GM18870 (cell line): ENCODE measurements at regions not wholly inside any gene's neighbourhood (a gene's known extent, or its start where the extent isn't known, plus 50 kb on each side); places are given as distances from the start of the nearest gene placed in this dataset.
A peak's percentile ranks its signal among the peaks of the same experiment; 100 is the strongest.

Source experiments
- ATAC-seq: cut with Tn5 transposase; IDR thresholded peaks from one replicate; pipeline ENCODE4 v1.9.1; 2021; ENCODE audit warnings: moderate library complexity; ENCODE audit not compliant: unreplicated experiment

GRCh38 chr1:61627365-61627764 lies 97.6 kb downstream of the TM2D1 start:
- ATAC-seq: no peak

DNA sequence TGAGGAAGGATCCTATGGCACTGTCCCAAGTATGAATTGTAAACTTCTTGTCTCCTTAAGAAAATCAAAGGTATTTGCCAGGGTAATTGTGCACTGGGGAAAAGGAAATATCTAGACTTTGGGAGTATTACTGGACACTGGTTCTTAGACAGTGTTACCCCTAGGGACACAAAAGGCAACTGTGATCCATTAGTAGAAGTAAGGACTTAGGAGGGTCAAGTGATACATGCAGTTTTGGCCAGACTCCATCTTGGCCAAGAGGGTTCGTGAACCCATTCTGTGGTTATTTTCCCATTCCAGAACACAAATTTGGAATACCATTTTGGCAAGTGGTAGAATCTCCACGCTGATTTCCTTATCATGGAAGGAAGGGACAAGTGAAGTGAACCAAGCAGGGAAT lies 98.1 kb downstream of the TM2D1 start:
- ATAC-seq: no peak

DNA sequence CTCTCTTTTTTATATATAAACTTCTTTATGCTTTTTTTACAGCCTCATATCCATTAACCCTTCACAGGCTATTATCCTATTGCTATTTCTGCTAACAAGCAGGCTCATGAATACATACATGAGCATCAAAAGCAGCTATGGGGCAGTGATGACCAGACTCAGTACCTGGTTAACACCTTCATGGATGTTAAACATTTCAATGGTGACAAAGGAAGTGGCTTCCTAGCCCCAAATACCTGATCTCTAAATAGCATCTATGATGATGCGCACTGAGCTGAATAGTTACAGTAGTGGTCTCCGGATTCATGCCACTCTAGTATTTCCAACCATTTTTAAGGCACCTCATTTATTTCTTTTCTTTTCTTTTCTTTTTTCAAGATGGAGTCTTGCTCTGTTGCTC lies 101.1 kb downstream of the TM2D1 start:
- ATAC-seq: no peak

- no peak for ATAC-seq
Measured at GRCh38 chr1:61620536-61620935, 104.4 kb downstream of the TM2D1 start.

GRCh38 chr1:61618755-61619154 lies 106.2 kb downstream of the TM2D1 start:
- no peak for ATAC-seq

GRCh38 chr1:61618193-61618592 lies 106.7 kb downstream of the TM2D1 start:
- ATAC-seq: no peak

DNA sequence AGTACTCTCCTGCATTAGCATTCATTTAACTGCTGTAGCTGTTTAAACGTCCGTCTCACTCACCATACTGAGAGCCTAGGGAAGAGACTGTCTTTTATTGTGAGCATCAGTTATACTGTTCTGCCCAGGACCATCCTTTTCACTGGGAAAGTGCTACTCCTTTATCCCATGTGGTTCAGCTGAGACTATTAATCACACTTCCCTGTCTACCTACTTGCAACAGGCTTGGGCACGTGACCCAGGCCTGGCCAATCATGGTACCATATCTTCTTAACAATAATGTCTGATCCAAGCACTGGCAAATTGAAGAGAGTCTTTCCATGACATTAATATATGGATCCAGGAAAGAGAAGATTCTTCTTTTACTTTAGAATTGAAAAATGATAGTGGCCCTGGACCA lies 108.1 kb downstream of the TM2D1 start:
- no peak for ATAC-seq

DNA sequence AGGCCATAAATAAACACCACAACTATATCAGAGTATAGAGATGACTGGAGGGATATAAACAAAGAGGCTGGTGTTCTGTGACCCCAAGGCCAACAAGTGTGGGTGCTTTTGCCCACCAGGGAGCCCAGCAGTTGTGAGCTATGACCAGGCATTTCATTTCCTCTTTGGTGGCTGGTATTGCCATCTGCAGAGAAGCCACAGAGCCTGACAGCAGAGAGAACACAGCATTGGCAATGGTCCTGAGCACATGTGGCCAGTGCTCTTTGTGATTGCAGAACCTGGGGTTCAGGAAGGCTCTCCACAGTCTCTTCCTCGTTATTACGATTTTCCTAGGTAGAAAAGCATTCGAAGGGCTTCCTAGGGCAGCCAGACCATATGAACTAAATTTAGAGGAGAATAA lies 112.3 kb downstream of the TM2D1 start:
- ATAC-seq: no peak

DNA sequence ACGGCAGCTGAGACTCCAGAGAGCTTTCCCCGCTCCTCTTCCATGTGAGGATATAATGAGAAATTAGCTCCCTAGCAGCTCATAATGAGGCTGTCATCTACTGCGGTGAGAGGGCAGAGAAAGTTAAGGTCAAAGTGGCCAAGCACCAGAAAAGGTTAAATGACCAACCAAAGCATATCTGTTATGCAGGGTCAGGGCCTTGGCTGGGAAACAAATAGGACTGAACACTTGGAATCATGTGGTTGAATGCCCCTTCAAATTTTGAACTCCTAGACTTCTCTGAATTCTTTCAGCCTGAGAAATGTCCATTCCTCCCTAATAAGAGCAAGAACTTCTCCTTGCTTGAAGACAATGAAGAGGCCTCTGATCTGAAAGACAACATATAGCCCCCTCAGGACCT lies 115.9 kb downstream of the TM2D1 start:
- no peak for ATAC-seq

DNA sequence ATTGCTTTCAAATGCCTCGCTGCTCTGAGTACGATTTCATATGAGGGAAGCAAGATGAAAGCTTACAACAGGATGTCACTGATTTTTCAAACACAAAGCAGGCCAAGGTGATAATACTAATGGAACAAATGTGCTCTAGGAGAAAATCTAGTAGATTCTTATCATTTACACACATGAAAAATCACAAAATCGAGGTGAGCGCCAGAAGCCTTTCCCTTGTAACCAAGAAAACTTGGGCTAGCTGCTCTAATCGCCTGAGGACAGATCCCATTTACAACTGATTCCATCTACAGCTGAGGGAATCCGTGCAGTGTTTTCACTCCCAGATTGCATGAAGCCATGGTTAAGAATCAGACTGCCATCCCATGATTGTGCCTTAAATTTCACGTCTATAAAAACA lies 117.5 kb downstream of the TM2D1 start:
- no peak for ATAC-seq

- ATAC-seq: no peak
Measured at GRCh38 chr1:61606448-61607312, 118.3 kb downstream of the TM2D1 start.

GRCh38 chr1:61605607-61606321 lies 119.2 kb downstream of the TM2D1 start:
- ATAC-seq: no peak

DNA sequence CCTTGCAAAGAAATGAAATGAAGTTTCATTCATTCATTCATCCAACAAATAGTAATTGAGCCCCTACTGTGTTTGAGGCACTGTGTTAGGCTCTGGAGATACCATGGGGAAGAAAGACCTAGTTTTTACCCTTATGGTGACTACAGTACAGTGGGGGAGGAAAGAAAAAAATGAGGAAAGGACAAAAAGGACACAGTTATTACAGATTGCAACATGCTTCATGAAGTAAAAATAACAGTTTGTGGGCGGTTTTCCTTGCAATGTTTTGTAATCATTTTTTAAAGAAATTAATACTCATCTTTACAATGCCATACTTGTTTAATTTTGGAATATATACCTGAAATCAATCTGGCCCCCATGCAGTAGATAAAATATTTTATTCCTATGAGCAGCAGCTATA lies 120.3 kb downstream of the TM2D1 start:
- no peak for ATAC-seq

DNA sequence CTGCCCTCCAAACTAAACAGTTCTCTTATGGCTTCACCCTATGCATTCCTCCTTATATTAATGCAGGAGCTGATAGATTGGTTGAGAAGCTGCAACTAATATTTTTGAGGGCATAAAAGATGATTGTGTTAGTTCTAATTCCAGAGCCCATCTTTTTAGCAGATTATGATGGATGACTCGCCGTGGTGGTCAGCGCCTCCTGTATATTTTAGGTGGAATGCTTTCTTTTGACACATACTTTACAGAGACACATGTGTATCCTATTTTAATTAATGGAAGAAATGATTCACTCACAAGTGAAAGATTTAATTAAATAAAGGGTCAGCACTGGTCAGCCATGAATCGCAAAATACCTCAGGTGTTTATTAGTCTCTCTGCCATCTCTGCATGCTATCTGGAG lies 120.7 kb downstream of the TM2D1 start:
- no peak for ATAC-seq

- no peak for ATAC-seq
Measured at GRCh38 chr1:61602663-61603062, 122.3 kb downstream of the TM2D1 start.

GRCh38 chr1:61597601-61598000 lies 127.3 kb downstream of the TM2D1 start:
- ATAC-seq: no peak

DNA sequence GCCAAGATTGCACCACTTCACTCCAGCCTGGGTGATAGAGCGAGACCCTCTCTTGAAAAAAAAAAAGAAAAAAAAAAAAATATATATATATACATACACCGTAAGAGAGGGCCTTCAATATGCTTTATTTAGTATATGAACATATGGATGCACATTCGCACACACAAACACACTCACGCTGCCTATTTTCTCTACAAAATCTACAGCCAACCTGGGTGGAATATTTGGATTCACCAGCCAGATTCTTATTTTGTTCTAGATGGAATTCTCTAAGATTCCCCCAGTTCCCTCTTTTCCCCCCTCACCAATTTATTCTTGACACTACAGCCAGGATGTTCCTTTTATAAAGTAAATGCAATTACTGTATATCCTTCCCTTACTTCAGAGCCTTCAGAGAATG lies 131.6 kb downstream of the TM2D1 start:
- ATAC-seq: no peak

GRCh38 chr1:61591351-61591750 lies 133.6 kb downstream of the TM2D1 start:
- ATAC-seq: no peak

DNA sequence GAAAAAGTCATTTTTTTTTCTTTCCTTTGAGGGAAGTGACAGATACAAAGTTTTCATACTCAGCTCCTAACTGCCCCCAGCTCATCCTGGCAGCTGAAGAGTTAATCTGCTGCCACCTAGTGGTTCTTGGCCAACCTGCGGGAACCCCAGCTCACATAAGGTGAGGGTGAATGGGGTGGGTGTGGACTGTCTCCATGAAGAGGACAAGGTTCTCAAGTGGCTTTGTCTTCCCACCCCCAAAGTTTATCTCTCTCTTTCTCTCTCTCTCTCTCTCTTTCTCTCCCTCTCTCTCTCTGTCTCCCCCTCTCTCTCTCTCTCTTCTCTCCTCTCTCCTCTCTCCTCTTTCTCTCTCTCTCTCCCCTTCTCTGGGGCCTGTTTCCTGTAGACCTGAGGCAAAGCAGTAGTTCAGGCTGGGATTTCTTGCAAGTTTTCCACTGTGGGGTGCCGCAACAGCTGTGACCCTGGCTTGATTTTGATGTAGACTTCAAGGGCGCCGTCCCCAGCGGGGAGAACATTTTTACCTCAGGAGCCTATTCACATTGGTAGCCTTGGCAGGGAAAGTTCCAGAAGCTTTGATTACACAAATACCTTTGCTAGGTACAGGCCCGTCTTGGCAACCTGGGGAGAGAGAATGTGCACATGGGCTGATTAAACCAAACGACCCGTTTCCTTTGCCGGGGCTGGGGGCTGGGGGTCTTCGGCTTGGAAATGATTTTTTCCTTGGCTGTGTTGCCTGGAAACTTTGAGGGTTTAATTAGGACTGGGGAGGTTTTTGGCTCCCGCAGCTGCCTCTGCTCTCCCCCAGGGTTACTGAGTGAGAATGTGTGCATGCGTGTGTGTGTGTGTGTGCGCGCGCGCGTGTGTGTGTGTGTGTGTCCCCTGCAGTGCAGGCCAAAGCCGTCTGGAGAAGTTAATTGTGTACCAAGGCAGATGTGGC lies 135.9 kb downstream of the TM2D1 start:
- ATAC-seq: peak; percentile 72

GRCh38 chr1:61585714-61586113 lies 139.2 kb downstream of the TM2D1 start:
- ATAC-seq: no peak

- ATAC-seq: no peak
Measured at GRCh38 chr1:61583703-61584102, 141.2 kb downstream of the TM2D1 start.
